ENCODE measurements at regions not wholly inside any gene's neighbourhood (a gene's known extent, or its start where the extent isn't known, plus 50 kb on each side); places are given as distances from the start of the nearest gene placed in this dataset.

- no peak for TF ChIP-seq CTCF (IDR thresholded peaks at IDR 0.05)
These were observed 228.1 kb downstream of the OMA1 start for GRCh38 chr1:58318157-58319005.

GRCh38 chr1:58317694-58318093, 228.8 kb downstream of the OMA1 start:
- no peak for TF ChIP-seq CTCF (IDR thresholded peaks at IDR 0.05)

GRCh38 chr1:58317086-58317485, 229.4 kb downstream of the OMA1 start:
- TF ChIP-seq CTCF (IDR thresholded peaks at IDR 0.05) = no peak

GRCh38 chr1:58316141-58316540, 230.4 kb downstream of the OMA1 start:
- no peak for TF ChIP-seq CTCF (IDR thresholded peaks at IDR 0.05)

DNA sequence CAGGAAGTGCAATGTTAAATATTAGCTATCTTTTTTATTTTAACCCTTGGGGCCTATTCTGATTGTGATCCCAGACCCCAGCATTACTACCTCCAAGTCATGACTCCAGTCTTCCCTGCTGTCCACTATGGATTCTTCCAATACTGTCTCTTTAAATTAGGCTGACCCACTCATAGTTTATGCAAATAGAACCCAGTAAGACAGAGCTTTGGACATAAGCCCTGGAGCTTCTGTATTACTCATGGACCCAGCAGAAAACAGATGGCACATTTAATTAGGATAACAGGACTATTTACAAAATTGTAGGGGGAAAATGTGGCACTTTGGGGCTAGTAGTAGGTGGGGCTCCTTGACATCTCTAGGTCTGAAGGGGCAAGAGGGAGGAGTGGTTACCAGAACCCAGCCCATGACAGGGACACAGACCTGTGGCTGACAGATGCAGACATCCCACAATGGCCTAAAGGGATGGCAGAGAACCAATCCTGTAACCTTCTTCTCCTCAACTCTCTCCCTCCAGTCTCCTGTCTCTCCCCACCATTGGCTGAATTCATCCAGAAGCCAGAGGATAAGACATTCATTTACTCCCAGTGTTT, 233.5 kb downstream of the OMA1 start:
- TF ChIP-seq CTCF (IDR thresholded peaks at IDR 0.05) = no peak

- TF ChIP-seq CTCF (IDR thresholded peaks at IDR 0.05) = no peak
These were observed 234.1 kb downstream of the OMA1 start for GRCh38 chr1:58312461-58312860.

GRCh38 chr1:58310881-58311280, 235.6 kb downstream of the OMA1 start:
- TF ChIP-seq CTCF (IDR thresholded peaks at IDR 0.05) = no peak
